GM18498 (cell line): ENCODE measurements at regions not wholly inside any gene's neighbourhood (a gene's known extent, or its start where the extent isn't known, plus 50 kb on each side); places are given as distances from the start of the nearest gene placed in this dataset.
"Not testable (repeated sequence)": the region's sequence is repeated elsewhere in the genome, so short reads cannot be mapped to it uniquely, and the experiment has no call there.

ENCODE experiments used
- ATAC-seq: cut with Tn5 transposase; IDR thresholded peaks from one replicate; pipeline ENCODE4 v1.9.1; 2021; ENCODE audit warnings: mild to moderate bottlenecking, moderate library complexity; ENCODE audit not compliant: unreplicated experiment

DNA sequence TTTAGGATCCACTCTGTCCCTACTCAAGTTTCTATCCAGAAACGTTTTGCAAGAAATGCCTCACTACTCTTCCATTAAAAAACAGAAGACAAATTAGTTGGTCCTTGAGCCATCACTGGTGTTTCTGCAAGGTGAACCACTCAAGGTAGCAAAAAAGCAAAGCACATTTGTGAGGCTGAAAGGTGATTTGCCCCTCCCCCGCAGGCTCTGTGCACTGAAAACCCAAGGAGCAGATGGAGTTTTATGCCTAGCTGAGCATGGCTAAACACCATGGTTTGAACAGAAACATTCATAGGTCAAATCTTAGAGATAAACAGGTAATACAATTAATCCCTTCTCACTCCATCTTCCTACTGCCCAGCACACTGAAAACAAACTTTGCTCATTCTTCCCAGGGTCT lies 538.2 kb upstream of the CDH5 start:
- ATAC-seq = no peak

DNA sequence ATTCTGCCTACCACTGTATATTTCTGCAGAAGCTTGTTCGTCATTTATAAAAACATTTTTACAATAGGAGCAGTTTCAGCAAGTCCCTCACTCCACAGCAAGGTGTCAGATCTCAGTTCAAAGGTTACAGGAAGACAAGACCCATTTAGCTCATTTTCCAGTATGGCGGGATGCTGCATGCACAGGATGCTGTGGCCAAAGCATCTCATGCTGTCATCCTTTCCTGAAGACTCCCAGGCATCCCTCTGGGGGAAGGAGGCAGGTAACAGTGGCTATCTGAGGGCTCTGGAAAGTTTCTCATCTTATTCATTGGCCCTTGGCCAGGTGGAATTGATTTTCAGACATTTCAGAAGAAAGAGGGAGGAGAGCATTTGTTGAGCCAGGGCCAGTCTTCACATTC lies 539.3 kb upstream of the CDH5 start:
- ATAC-seq = no peak

DNA sequence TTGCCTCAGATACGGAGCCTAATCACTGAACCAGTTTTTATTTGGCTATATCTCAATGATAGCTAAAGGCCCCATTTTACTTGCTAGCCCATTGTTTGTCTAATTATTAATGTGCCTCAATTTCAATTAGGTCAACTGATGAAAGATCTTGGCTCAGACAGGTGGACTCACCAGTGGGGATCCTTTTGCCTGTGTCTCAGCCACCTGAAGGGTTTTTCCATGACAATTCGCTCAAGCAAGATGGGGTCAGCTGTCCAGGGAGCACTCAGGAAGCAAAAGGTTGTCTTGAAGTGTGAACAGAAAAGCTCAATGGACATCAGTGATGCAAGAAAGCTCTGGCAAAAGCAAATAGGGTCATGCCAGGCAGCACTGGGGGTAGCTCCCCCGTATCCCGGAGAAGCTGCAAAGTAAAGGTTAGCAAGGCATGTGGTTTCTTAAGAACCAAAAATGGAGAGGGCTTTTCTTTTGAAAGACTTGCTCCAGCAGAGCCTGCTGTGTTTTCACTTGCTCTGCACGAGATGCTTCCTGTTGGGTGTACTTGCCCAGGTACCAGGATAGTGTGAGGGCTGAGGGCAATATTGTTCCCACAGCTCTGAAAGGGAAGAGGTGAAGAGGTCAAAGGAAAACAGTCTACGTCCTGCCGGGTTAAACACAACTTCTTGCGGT lies 541.2 kb upstream of the CDH5 start:
- ATAC-seq = no peak

DNA sequence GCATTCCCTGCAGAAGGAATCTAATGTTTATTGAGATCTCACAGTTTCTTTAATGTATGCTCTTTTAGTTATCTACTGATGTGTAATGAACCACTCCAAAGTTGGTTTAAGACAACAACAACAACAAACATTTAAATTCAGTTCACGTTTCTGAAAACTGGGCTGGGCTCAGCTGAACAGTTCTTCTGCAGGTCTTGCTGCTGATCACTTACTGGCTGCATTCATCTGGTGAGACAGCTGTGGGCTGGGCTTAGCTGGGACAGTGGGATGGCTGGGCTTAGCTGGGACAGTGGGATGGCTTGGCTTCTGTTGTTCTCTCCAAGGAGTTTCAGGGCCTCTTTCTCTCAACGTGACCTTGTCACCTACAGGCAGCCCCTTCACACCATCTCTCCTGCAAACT lies 544.3 kb upstream of the CDH5 start:
- ATAC-seq = no peak

DNA sequence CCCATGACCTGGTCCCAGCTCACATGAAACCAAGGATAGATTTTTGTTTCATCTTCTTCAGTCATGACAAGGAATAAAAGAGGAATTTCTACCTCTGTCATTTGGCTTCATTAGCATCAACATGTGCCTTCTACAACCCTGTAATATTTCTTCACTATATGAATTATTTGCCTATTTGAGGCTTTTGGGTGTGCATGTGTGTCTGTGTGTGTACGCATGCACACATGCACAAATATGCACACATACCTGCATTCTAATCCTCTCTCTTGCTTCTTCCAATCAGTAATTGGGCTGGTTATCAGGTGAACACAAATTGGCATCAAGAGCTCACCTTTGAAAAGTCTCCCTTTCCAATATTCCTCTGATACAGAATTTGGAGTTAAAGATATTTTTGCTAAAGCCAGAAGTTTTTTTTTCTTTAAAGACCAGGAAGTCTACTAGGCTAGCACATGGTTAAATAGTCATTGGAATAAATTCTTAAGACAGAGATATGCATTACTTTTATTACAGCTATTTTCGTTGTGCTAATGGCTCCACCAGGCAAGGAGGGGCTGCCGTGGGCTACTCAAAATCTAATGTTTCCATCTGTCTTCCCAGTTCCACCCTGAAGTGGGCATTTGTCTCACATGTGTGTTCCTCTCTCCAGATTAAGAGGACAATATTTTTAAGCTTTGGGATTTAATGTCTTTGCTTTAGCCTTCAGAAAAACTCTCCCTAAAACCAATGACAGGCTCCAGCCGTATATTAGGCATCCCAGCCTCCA lies 547.2 kb upstream of the CDH5 start:
- no peak for ATAC-seq

DNA sequence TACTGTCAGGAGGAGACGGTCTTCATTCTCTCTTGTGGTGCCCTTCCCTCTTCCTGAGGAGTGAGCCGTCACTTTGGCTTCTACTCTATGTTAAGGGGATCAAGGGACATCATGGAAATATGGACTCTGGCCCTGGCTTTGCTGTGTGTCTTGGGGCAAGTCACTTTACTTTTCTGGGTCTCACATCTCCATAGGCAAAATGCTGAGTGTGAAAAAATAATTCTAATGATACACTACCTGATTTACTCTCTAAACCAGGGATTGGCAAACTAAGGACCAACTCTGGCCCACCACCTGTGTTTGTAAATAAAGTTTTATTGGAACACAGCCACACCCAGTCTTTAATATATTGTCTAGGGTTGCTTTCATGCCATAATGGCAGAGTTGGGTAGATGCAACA lies 548.7 kb upstream of the CDH5 start:
- ATAC-seq = no peak

DNA sequence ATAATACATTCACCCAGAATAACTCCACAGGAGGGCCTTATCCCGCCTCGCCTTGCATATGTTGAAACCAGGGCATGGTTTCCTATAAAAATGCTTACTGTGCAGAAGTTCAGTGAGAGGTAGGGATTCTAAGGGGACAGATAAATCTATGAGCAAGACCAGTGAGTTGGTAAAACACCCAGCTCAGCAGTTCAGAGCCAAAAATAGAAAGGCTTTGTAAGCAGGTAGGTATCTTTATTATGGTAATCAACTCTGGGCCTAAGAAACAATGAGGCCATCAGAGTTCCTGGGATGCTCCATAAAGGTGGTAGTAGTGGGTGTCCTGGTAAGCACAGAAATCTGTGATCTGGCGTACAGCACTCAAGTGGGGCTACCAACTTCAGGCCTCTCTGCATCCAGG lies 549.4 kb upstream of the CDH5 start:
- no peak for ATAC-seq

DNA sequence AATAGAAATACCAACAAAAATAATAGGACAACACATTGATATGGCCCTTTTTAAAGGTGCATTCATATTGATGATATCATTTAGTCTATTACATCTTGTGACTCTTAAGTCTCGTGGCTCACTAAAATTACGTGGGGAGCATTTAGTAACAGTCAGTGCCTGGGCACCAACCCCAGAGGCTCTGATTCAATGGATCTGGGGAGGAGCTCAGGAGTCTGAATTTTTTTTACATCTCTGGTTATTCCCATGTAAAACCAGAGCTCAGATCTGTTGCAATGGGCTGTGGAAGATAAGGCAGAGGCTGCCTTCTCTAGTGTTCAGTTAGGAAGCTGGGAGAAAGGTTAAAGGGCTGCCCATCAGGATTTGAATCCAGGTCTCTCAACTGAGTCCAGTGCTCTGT lies 549.9 kb upstream of the CDH5 start:
- no peak for ATAC-seq

DNA sequence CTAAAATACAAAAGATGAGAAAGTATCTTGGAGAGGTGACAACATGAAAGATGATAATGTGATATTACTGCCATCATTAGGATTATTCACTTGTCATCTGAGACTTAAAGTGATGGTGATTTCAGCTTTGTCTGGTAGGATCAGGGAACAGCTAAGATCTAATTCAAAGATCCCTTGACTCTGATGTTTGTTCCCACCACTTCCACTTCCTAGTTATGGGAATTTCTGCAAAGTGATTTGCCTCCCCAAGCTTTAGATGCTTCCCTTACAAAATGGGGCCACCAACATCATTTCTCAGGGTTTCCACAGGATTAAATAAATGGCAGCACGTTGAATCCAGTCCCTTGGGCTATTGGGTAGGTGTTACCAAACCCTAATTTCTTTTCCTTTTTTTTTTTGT lies 550.8 kb upstream of the CDH5 start:
- ATAC-seq = no peak

DNA sequence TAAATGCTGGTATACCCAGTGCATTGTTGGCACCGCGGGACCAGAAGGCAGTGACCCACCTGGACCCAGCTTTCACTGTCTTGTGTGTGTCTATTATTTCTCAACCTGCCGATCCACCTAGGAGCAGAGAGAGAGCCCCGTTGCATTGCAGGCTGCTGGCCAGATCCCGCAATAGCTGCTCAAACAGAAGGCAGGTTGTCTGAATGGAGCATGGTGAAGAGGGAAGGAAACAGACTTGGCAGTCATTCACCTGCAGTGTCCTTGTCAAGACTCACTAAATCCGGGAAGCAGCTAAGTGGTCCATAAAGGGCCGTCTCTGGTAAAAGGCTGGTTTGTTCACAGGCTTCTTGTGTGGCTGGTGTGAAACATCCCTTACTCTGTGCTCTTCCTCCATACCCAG lies 552.6 kb upstream of the CDH5 start:
- ATAC-seq = not testable (repeated sequence)

DNA sequence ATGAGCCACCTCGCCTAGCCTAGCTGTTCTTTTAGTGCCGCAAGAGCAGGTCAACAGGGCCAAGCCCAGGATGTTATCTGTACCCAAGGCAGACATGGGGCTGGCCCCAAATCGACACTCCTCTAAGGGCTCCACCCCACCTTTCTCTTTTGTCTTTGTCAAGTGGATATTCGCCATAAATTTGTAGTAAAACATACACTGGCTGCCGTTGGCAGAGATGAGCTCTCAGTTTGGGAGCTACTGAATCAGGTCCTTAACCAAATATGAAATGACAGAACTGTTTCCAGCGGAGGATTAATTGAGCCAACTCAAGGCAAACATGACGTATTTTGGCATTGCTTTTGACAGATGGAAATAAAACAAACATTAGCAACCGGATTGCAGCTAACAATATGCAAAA lies 556.9 kb upstream of the CDH5 start:
- no peak for ATAC-seq

DNA sequence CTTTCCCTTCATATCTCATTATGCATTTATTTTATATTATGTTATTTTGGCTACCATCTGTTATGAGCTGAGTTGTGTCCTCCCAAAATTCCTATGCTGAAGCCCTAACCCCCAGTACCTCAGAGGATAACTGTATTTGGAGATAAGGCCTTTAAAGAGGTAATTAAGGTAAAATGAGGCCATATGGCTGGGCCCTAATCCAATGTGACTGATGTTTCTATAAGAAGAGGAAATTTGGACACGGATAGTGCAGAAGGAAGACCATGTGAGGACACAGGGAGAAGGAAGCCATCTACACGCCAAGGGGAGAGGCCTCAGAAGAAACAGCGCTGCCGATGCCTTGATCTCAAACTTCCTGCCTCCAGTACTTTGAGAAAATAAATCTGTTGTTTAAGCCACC lies 557.7 kb upstream of the CDH5 start:
- no peak for ATAC-seq

DNA sequence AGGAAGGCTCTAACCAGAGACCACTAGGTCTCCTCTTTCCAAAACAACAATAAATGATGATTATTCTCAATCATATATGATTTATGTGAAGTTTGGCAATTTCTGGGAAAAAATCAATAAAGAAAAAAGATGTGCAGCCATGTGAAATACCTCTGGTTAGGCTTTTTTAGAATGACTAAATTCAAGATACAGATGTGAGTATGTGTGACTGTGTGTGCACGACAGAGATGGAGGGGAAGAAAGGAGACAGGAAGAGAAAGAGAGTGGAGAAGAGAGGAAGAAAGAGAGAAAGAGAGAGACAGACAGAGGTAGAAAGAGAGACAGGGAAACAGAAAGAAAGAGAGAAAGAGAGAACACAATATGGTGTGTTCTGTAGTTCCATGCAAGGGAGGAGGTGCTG lies 558.6 kb upstream of the CDH5 start:
- ATAC-seq = no peak

DNA sequence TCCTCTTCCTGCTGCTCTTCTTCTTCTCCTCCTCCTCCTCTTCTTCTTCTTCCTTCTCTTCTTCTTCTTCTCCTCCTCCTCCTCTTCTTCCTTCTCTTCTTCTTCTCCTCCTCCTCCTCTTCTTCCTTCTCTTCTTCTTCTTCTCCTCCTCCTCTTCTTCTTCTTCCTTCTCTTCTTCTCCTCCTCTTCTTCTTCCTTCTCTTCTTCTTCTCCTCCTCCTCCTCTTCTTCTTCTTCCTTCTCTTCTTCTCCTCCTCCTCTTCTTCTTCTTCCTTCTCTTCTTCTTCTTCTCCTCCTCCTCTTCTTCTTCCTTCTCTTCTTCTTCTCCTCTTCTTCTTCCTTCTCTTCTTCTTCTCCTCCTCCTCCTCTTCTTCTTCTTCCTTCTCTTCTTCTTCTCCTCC lies 560.8 kb upstream of the CDH5 start:
- ATAC-seq = not testable (repeated sequence)

DNA sequence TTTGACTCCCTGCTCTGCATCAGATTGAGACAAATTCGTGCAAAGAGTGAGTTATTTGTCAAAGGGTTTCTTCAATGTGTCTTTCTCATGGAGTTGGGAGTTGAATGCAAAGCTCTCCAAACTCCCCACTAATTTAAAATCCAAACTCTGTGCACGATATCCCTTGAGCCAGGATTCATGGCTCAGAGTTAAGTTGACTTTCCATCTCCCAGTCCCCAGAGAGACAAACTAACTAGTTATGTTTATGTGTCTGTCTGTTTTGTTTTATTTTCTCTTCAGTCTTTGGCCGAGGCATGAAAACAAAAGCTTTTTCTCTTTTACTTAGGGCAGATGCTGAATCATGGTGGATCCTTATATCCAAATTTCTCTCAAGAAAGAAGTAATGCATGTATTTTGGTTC lies 570.0 kb upstream of the CDH5 start:
- ATAC-seq = no peak

DNA sequence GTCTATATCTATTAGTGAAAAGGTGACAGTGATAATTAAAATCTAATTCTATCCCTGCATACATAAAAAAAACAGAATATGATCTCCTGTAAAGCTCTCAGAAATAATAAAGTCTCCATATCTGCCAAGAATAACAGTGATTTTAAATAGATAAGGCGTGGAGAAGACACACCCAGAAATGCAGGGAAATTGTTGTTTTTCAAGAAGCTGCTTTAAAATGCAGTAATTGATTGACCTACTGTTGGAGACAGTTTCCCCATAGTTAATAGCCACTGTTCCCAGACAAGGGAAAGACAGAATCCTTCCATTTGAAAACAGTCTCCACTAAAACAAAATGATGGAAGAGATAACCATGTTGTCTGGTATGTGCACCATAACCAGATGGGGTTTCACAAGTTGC lies 571.5 kb upstream of the CDH5 start:
- ATAC-seq = no peak

DNA sequence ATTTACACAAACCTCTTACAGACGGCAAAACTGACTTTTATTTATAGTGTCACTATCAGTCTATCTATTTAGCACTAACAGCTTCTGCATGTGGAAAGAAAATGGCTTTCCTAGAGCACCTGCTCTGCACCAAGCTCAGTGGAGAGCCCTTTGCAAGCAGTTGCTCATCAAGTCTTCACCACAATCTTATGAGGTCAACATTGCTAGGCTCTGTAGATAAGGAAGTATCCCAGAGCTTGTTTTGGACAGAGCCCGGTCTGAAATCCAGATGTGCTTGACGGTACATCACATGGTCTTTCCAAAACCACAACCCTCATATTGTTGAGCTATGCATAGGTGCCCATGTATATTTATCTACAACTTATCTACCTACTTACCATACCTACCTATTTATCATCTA lies 572.7 kb upstream of the CDH5 start:
- ATAC-seq = no peak

DNA sequence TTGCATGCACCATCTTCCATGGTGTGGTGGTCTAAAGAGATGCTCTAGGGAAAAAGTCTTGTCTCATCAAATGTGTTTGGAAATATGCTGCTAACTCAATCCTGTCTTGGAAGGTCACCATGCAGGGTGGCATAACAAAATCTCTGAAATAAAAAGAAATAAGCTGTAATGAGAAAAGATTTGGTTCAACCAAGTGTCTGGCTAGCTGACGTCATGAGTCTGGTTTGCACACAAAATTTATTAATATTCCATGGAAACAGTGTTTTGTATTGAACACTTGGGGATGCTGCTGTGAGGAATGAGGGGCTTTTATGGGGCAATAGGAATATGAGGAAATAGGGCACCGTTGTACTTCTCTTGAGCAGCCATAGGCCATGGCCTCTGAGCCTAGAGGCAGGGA lies 575.7 kb upstream of the CDH5 start:
- no peak for ATAC-seq

DNA sequence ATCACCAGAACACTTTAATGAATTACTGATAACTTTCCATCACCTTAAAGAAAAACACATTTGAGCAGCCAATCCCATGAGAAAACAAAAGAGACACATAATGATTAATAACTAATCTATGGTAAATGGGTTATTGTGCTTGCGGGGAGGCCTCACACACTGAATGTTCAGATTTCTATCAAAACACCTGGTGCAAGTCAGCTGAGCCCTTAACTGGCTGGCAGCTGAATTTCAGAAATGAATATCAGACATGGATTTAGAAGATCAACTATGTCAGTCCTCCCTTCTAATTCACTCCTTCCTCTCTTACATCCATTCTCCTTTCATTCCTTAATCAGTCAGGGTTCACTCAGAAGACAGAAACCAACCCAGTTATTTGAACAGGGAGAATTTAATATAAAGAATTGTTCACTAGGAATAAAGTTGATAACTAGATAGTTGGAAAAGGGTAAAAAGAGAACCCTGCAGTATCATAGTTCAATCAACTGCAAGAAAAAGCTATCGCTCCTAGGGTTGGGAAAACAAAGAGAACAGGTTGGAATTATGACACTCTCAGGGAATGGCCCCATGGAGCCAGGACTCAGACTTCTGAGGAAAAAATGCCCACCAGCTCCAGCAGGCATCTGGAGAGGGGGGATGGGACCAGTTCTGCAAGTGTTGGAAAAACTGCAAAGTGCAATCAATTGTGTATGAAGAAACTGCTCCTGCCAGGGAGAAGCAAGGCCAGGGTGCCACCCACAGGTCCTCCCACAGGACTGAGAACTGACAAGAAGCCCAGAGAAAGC lies 577.1 kb upstream of the CDH5 start:
- no peak for ATAC-seq

DNA sequence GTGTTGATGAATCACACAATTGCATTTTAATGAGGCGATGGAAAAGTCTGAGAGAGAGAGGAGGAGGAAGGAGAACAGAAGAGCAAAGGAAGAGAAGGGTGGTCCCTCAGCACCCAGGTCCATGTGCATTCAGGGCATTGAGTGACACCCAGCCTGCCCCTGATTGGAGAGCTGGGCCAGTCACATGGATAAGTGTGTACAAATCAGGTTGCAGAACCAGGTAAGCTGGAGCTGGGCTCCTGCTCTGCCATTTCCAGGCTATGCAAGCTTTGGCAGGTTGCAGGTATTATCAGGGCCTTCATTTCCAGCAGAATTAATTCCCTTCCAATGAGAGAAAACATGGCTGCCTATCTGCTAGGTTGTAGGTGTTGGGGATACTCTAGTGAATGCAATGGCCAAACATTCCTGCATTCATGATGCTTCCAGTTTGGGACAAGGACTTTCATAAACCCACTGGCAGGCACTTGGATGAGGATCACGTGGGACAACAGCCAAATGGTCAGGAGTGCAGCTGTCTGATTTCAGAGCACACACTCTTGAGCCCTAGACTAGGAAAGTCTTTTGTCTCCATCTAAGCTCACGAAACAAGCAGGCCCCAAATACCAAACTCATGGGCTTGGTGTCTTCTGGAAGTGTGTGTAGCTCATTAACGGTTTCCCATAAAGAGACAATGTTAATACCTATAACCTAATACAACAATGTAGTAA lies 577.9 kb upstream of the CDH5 start:
- no peak for ATAC-seq

DNA sequence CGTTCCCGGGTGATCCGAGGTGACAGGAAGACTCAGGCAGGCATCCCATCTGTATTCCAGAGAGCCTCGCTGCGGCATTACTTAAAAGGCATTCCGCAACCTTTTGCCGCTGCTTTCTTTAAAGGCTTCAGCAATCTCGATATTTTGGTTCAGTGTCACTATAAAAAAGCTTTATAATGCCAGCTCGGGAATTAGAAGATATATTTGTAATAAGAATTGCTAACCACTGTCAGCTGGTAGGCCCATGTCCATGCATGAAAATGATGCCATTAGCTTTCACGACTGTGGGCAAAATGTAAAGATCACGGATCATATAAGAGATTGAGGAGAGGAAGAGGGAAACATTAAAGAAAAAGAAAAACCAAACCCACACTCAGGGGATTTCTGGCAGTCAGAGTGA lies 578.6 kb upstream of the CDH5 start:
- no peak for ATAC-seq
